MM.1S (cell line): ENCODE measurements at regions not wholly inside any gene's neighbourhood (a gene's known extent, or its start where the extent isn't known, plus 50 kb on each side); places are given as distances from the start of the nearest gene placed in this dataset.

Source experiments
- CTCF ChIP-seq: fragments of 300-600 bp; sonication (generic); IDR thresholded peaks from 2 replicates; pipeline ENCODE4 v1.5.1; 2016; ENCODE audit warnings: antibody characterized with exemption, low read length, mixed read lengths
- EZH2 ChIP-seq: fragments of 300-600 bp; sonication (generic); optimal IDR thresholded peaks from 2 replicates; pipeline ENCODE3; 2017; ENCODE audit warnings: low read depth, mild to moderate bottlenecking, antibody characterized with exemption, low read length, mixed read lengths
- EZH2phosphoT487 ChIP-seq: fragments of 300-600 bp; sonication (generic); IDR thresholded peaks from 2 replicates; pipeline ENCODE4 v1.6.1; 2018; ENCODE audit warnings: antibody characterized with exemption, low read length

DNA sequence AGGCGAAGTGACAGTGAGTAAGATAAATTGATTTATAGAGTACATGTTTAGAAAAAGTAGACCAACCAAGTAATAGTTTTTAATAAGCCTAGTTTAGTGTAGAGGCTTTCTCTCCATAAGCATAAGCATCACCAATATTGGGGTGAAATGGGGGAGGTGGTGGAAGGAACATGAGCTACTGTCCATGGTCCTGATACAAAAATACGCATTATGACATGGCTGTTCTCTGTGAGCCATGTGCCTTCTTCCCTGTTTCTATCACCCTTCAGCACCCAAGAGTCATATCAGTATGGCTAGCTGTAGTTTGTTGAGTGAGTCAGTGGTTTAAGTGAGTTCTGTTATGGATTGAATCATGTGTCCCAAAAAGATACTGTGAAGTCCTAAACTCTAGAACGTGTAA is 150.8 kb downstream of the EDN1 start:
- TF ChIP-seq CTCF (no peak), EZH2phosphoT487 (no peak), EZH2 (no peak)
